ENCODE measurements at regions not wholly inside any gene's neighbourhood (a gene's known extent, or its start where the extent isn't known, plus 50 kb on each side); places are given as distances from the start of the nearest gene placed in this dataset.

DNA sequence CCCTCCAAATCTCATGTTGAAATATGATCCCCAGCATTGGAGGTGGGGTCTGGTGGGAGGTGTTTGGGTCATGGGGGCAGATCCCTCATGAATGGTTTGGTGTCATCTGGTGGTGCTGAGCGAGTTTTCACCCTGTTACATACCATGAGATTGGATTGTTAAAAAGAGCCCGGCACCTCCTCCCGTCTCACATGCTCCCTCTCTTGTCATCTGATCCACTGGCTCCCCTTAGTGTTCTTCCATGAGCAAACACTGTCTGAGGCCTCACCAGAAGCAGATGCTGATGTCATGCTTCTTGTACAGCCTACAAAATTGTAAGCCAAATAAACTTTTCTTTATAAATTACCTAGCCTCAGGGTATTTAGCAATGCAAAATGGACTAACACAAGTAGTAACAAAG lies 405.0 kb upstream of the SLC39A10 start:
- TF ChIP-seq, protein P1, sequence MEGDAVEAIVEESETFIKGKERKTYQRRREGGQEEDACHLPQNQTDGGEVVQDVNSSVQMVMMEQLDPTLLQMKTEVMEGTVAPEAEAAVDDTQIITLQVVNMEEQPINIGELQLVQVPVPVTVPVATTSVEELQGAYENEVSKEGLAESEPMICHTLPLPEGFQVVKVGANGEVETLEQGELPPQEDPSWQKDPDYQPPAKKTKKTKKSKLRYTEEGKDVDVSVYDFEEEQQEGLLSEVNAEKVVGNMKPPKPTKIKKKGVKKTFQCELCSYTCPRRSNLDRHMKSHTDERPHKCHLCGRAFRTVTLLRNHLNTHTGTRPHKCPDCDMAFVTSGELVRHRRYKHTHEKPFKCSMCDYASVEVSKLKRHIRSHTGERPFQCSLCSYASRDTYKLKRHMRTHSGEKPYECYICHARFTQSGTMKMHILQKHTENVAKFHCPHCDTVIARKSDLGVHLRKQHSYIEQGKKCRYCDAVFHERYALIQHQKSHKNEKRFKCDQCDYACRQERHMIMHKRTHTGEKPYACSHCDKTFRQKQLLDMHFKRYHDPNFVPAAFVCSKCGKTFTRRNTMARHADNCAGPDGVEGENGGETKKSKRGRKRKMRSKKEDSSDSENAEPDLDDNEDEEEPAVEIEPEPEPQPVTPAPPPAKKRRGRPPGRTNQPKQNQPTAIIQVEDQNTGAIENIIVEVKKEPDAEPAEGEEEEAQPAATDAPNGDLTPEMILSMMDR (conservative IDR thresholded peaks at IDR 0.05; ENCODE audit: low read length) = peak; percentile 18; the same call in 1 of the 2 replicates
- no peak for TF ChIP-seq EZH2phosphoT487 (IDR thresholded peaks at IDR 0.05; ENCODE audit: borderline replicate concordance, low read depth, low read length)
